K562 (cell line): ENCODE measurements at regions not wholly inside any gene's neighbourhood (a gene's known extent, or its start where the extent isn't known, plus 50 kb on each side); places are given as distances from the start of the nearest gene placed in this dataset.

Experiments
- ETV6 ChIP-seq, 3 experiments: fragments of 150-350 bp in 1 of 3; sonication (generic) in 1 of 3; formaldehyde crosslinking in 1 of 3; IDR thresholded peaks; 2 replicates each; pipeline versions ENCODE4 v1.6.1 to v1.8.0; 2014 to 2022; ENCODE audit warnings: borderline replicate concordance in 2 of 3, low read depth in 2 of 3, antibody characterized with exemption in 1 of 3, low read length in 1 of 3, mild to moderate bottlenecking in 1 of 3, missing genetic modification reagents in 1 of 3
- EZH2 ChIP-seq: IDR thresholded peaks from 2 replicates; pipeline ENCODE4 v1.6.1; 2012; ENCODE audit warnings: low read depth, mild to moderate bottlenecking, inconsistent platforms, low read length, borderline replicate concordance
- MYBL2 ChIP-seq, 2 experiments: fragments of 450-650 bp in 1 of 2; sonication (generic) in 1 of 2; formaldehyde crosslinking in 1 of 2; IDR thresholded peaks; 2 replicates each; pipeline versions ENCODE4 v1.6.1 to v1.8.1; 2017 to 2022; ENCODE audit warnings: borderline replicate concordance in 1 of 2, inconsistent platforms in 1 of 2, low read depth in 1 of 2, mild to moderate bottlenecking in 1 of 2, missing genetic modification reagents in 1 of 2, moderate library complexity in 1 of 2
- SREBF1 ChIP-seq: fragments of 150-350 bp; IDR thresholded peaks from 2 replicates; pipeline ENCODE4 v1.6.1; 2014; ENCODE audit warnings: antibody characterized with exemption, low read depth, low read length, borderline replicate concordance
- ZNF121 ChIP-seq: sonication (generic); formaldehyde crosslinking; conservative IDR thresholded peaks from 2 replicates; pipeline ENCODE4 v1.8.0; 2022; ENCODE audit warnings: missing genetic modification reagents
- ZNF274 ChIP-seq: IDR thresholded peaks from 2 replicates; pipeline ENCODE4 v1.6.1; 2011; ENCODE audit warnings: low read depth, mild to moderate bottlenecking, low read length, moderate library complexity, borderline replicate concordance
- TF ChIP-seq, protein P1 (sequence below), 3 experiments: IDR thresholded peaks in 2 of 3; conservative IDR thresholded peaks in 1 of 3; 2 replicates each; pipeline ENCODE4 v1.5.1; 2011 to 2012; ENCODE audit warnings: low read length in 3 of 3, mild to moderate bottlenecking in 3 of 3, control low read depth in 2 of 3, improper control_type of control experiment in 1 of 3, inconsistent platforms in 1 of 3, low read depth in 1 of 3, mixed read lengths in 1 of 3, moderate library complexity in 1 of 3; ENCODE audit not compliant: insufficient read depth in 2 of 3
- TF ChIP-seq, protein P2 (sequence below): sonication (generic); formaldehyde crosslinking; IDR thresholded peaks from 2 replicates; pipeline ENCODE4 v1.5.0; 2020; ENCODE audit warnings: missing genetic modification reagents

DNA sequence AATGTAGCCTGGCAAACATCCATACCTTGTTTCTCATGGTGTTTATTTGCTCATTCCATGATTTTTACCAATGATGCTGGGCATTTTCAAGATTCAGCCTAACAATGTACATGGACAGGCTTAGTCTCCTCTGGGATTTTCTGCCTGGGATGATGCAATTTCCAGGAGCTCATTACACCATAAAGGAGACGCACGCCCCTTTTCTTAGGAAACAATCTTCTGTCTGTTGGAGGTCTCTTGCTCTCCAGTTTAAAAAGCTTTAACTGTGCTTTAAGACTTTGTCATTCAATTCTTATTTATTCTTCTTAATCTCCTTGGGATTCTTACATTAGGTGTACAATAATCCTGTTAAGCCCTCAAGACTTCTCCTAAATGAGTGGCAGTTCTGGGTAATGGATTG is 150.3 kb upstream of the NRP1 start:
- TF ChIP-seq MYBL2 (IDR thresholded peaks at IDR 0.05; ENCODE audit: low read depth), result no peak
- TF ChIP-seq MYBL2 (CRISPR knock-in tag; IDR thresholded peaks at IDR 0.05; ENCODE audit: borderline replicate concordance), result no peak
- TF ChIP-seq, protein P1, sequence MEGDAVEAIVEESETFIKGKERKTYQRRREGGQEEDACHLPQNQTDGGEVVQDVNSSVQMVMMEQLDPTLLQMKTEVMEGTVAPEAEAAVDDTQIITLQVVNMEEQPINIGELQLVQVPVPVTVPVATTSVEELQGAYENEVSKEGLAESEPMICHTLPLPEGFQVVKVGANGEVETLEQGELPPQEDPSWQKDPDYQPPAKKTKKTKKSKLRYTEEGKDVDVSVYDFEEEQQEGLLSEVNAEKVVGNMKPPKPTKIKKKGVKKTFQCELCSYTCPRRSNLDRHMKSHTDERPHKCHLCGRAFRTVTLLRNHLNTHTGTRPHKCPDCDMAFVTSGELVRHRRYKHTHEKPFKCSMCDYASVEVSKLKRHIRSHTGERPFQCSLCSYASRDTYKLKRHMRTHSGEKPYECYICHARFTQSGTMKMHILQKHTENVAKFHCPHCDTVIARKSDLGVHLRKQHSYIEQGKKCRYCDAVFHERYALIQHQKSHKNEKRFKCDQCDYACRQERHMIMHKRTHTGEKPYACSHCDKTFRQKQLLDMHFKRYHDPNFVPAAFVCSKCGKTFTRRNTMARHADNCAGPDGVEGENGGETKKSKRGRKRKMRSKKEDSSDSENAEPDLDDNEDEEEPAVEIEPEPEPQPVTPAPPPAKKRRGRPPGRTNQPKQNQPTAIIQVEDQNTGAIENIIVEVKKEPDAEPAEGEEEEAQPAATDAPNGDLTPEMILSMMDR (IDR thresholded peaks at IDR 0.05 in 2 of 3, conservative IDR thresholded peaks at IDR 0.05 in 1 of 3; ENCODE audit: insufficient read depth in 2 of 3, low read depth in 1 of 3, low read length in 3 of 3), result no peak
- TF ChIP-seq EZH2, result no peak
- TF ChIP-seq, protein P2, sequence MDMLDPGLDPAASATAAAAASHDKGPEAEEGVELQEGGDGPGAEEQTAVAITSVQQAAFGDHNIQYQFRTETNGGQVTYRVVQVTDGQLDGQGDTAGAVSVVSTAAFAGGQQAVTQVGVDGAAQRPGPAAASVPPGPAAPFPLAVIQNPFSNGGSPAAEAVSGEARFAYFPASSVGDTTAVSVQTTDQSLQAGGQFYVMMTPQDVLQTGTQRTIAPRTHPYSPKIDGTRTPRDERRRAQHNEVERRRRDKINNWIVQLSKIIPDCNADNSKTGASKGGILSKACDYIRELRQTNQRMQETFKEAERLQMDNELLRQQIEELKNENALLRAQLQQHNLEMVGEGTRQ, result no peak
- TF ChIP-seq ETV6 (IDR thresholded peaks at IDR 0.05; ENCODE audit: borderline replicate concordance in 1 of 2, low read depth in 2 of 2, low read length in 1 of 2), result no peak
- no peak for TF ChIP-seq ETV6 (CRISPR knock-in tag; IDR thresholded peaks at IDR 0.05; ENCODE audit: borderline replicate concordance)
- TF ChIP-seq SREBF1, result no peak
- TF ChIP-seq ZNF274, result no peak
- no peak for TF ChIP-seq ZNF121 (CRISPR knock-in tag)
